Breast epithelium (tissue), 4 donors: ENCODE measurements at regions not wholly inside any gene's neighbourhood (a gene's known extent, or its start where the extent isn't known, plus 50 kb on each side); places are given as distances from the start of the nearest gene placed in this dataset.

ENCODE experiments used
- DNase-seq, 2 donors: peaks; one replicate each; pipeline ENCODE4 v3.0.0-alpha.2; 2019; ENCODE audit warnings: low spot score in 2 of 2
- H3K27ac ChIP-seq, 2 donors: fragments of 200-600 bp; sonication (generic) in 1 of 2; one replicate each; pipeline ENCODE4 v1.5.1; 2016 to 2019; ENCODE audit warnings: mild to moderate bottlenecking in 1 of 2
- H3K27me3 ChIP-seq, 2 donors: fragments of 200-600 bp; sonication (generic) in 1 of 2; one replicate each; pipeline versions ENCODE4 v1.5.1 to v1.6.0; 2017 to 2019; ENCODE audit warnings: control low read depth in 1 of 2, mild to moderate bottlenecking in 1 of 2
- H3K36me3 ChIP-seq: fragments of 200-600 bp; one replicate; pipeline ENCODE4 v1.5.1; 2019
- H3K4me1 ChIP-seq, 2 donors: fragments of 200-600 bp; sonication (generic); one replicate each; pipeline ENCODE4 v1.5.1; 2016 to 2019; ENCODE audit warnings: control low read depth in 1 of 2
- H3K4me3 ChIP-seq, 3 donors: fragments of 200-600 bp; sonication (generic); 1 replicate in 2 of 3; 2 replicates in 1 of 3; pipeline ENCODE4 v1.5.1; 2016 to 2019; ENCODE audit warnings: mild to moderate bottlenecking in 3 of 3, moderate library complexity in 2 of 3
- H3K9me3 ChIP-seq, 2 donors: fragments of 200-600 bp; sonication (generic) in 1 of 2; one replicate each; pipeline ENCODE4 v1.5.1; 2016 to 2019; ENCODE audit warnings: control low read depth in 1 of 2
- CTCF ChIP-seq, 3 donors: fragments of 450-650 bp; IDR thresholded peaks; one replicate each; pipeline ENCODE4 v1.5.1; 2016 to 2017; ENCODE audit warnings: antibody characterized with exemption in 3 of 3, mild to moderate bottlenecking in 3 of 3, moderate library complexity in 3 of 3
- POLR2A ChIP-seq: fragments of 450-650 bp; IDR thresholded peaks from one replicate; pipeline ENCODE4 v1.6.1; 2016; ENCODE audit warnings: antibody characterized with exemption, mild to moderate bottlenecking, moderate library complexity
- POLR2AphosphoS5 ChIP-seq, 3 donors: sonication (generic); formaldehyde crosslinking; IDR thresholded peaks; one replicate each; pipeline ENCODE4 v1.6.1; 2017; ENCODE audit warnings: antibody characterized with exemption in 3 of 3
- intact Hi-C: fragments of 100-400 bp; cut with DNase I; formaldehyde crosslinking; loops from one replicate; pipeline ENCODE4 v1.15.1; 2023; ENCODE audit warnings: low total_unique reads

- TF ChIP-seq POLR2AphosphoS5 (IDR thresholded peaks at IDR 0.05) = no peak
- TF ChIP-seq CTCF (IDR thresholded peaks at IDR 0.05) = no peak
- no peak for TF ChIP-seq POLR2A
- no peak for DNase-seq
- intact Hi-C loops = loop anchor here (10.0 kb wide), 1 partner anchor 1402 kb away; no protein-coding TSS in a partner anchor
- no peak overlapping the region for H3K27ac ChIP-seq
- H3K36me3 ChIP-seq = no peaks in the 10 kb centered on the region
- no peaks in the 10 kb centered on the region for H3K27me3 ChIP-seq
- H3K9me3 ChIP-seq = no peaks in the 10 kb centered on the region
- H3K4me3 ChIP-seq = no peak overlapping the region
- H3K4me1 ChIP-seq = no peaks in the 10 kb centered on the region
Measured at GRCh38 chr18:73593207-73593606, 554.4 kb downstream of the FBXO15 start.

- H3K4me3 ChIP-seq = no peak overlapping the region
- no peaks in the 10 kb centered on the region for H3K4me1 ChIP-seq
- no peaks in the 10 kb centered on the region for H3K27me3 ChIP-seq
- DNase-seq = no peak
- no peak overlapping the region for H3K27ac ChIP-seq
- H3K36me3 ChIP-seq = no peaks in the 10 kb centered on the region
- intact Hi-C loops = loop anchor here (10.0 kb wide), 1 partner anchor 1404 kb away; no protein-coding TSS in a partner anchor
- TF ChIP-seq POLR2AphosphoS5 (IDR thresholded peaks at IDR 0.05) (no peak), POLR2A (no peak), CTCF (IDR thresholded peaks at IDR 0.05) (no peak)
- no peaks in the 10 kb centered on the region for H3K9me3 ChIP-seq
Measured at GRCh38 chr18:73590950-73591349, 556.7 kb downstream of the FBXO15 start.

- no peaks in the 10 kb centered on the region for H3K36me3 ChIP-seq
- intact Hi-C loops = no loop called here
- DNase-seq = no peak
- no peak overlapping the region for H3K4me3 ChIP-seq
- no peak for TF ChIP-seq CTCF (IDR thresholded peaks at IDR 0.05)
- TF ChIP-seq POLR2AphosphoS5 (IDR thresholded peaks at IDR 0.05) = no peak
- no peak for TF ChIP-seq POLR2A
- no peak overlapping the region for H3K27ac ChIP-seq
- no peaks in the 10 kb centered on the region for H3K9me3 ChIP-seq
- no peaks in the 10 kb centered on the region for H3K4me1 ChIP-seq
- no peaks in the 10 kb centered on the region for H3K27me3 ChIP-seq
Measured at GRCh38 chr18:73579698-73580097, 567.9 kb downstream of the FBXO15 start.

GRCh38 chr18:73577365-73577764, 570.3 kb downstream of the FBXO15 start:
- intact Hi-C loops = no loop called here
- no peaks in the 10 kb centered on the region for H3K4me1 ChIP-seq
- H3K4me3 ChIP-seq = no peak overlapping the region
- no peaks in the 10 kb centered on the region for H3K27me3 ChIP-seq
- DNase-seq = no peak
- H3K36me3 ChIP-seq = no peaks in the 10 kb centered on the region
- no peak overlapping the region for H3K27ac ChIP-seq
- no peak for TF ChIP-seq CTCF (IDR thresholded peaks at IDR 0.05)
- no peak for TF ChIP-seq POLR2AphosphoS5 (IDR thresholded peaks at IDR 0.05)
- no peak for TF ChIP-seq POLR2A
- H3K9me3 ChIP-seq = no peaks in the 10 kb centered on the region

- Histone ChIP-seq H3K27me3 (no peaks in the 10 kb centered on the region), H3K27ac (no peak overlapping the region), H3K4me1 (no peaks in the 10 kb centered on the region), H3K36me3 (no peaks in the 10 kb centered on the region), H3K9me3 (no peaks in the 10 kb centered on the region), H3K4me3 (no peak overlapping the region)
- DNase-seq = no peak
- TF ChIP-seq CTCF (IDR thresholded peaks at IDR 0.05) = no peak
- no peak for TF ChIP-seq POLR2AphosphoS5 (IDR thresholded peaks at IDR 0.05)
- TF ChIP-seq POLR2A = no peak
- intact Hi-C loops = no loop called here
Measured at GRCh38 chr18:73563901-73564472, 583.6 kb downstream of the FBXO15 start.
